HG03045 (cell line): ENCODE measurements at regions not wholly inside any gene's neighbourhood (a gene's known extent, or its start where the extent isn't known, plus 50 kb on each side); places are given as distances from the start of the nearest gene placed in this dataset.
"Not testable (repeated sequence)": the region's sequence is repeated elsewhere in the genome, so short reads cannot be mapped to it uniquely, and the experiment has no call there.

ENCODE experiments used
- ATAC-seq: cut with Tn5 transposase; IDR thresholded peaks from one replicate; pipeline ENCODE4 v1.9.1; 2021; ENCODE audit warnings: mild to moderate bottlenecking, moderate library complexity; ENCODE audit not compliant: unreplicated experiment

DNA sequence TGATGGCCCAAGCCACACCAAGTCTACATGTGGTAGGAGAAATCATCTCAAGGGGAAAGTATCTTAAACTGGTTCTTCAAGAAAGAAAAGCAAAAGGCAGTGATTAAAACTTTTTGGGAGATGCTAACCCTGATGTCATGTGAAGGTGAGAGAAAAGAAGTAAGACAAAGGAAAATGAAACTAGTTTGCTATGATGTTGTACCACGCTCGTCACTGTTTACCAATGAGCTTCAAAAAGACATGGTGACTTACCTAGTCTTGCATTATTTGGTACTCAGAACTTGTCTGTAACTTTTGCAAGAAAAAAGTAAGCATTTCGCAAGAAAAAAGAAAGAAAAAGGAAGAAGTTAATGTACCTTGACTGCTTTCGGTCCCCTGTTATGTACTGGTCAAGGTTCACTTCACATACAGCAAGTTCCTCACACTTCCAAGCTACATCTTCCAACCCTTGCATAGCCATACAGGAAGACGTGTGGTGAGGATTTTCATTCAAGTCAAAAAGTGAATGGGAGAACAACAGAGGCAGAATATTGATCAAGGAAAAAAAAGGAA lies 739.3 kb downstream of the NR2F1-AS1 start:
- ATAC-seq, result no peak

DNA sequence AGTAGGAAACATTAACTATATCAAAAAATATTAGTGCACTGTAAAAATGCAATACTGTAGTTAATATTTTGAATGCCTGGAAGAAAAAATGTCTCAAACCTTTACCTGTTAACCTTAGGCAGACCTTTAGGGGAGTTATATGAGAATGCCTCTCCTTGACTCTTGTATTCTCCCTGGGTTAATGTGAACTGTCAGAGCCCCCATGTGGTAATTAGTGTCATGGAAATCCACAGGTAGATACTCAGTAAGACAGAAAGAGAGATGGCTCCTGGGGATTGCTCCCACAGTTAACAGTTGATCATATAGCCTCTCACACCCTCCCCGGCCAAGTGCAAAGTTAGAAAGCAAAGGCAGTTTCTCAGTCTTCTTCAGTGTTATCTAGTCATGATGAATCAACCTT lies 742.8 kb downstream of the NR2F1-AS1 start:
- no peak for ATAC-seq

DNA sequence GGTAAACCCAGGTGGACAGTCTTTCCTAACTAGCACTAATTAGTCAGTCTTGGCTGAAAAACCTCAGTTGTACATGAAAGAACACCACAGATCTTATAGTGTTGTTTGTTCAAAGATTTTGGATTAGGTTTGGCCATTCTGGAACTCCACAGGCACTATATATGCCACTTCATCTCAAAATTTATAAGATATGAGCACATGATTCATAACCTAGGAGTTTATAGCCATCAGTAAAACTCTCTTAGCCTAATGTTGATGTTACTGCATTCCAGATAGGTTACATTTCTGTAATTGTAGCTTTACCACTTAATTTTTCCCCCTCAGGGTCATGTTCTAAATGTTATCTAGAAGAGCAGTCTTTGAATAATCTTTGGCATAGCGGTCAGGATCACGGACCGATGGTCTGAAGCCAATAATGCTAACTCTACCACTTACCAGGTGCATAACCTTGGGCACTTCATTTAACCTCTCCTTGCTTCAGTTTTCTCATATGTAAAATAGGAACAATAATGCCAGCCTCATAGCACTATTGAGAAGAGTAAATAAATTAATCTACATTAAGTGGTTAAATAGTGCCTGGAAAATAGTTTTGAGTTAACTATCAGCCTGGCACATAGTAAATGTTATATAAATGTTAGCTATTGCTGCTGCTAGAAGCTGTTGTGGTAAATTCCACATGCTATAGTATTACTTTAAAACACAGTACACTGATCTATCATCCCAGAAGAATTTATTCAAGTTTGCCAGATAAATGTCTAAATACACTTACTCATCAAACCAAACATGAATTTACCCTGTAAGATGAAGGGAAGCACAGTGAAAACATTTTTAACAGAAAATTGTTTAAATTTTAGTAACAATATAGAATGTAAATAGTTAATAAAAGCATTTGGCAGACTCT lies 743.9 kb downstream of the NR2F1-AS1 start:
- ATAC-seq, result no peak

DNA sequence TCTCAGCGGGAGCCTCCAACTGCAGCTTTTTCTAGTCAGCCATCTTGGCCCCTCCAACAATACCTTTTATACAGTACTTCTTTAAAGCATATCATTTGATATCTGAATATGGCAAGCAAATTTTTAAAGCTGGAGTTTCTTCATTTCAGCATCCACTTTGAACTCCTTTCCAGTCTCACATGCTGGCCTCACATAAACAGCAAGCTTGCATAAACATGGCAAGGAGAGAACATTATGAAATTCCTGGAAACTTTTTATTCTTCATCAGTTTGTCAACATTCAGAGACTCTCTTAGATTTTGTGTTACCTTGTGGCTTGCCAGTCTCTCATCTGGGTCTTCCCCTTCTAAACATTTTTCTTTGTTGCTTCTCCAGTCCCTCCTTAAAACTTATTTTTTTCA lies 745.3 kb downstream of the NR2F1-AS1 start:
- no peak for ATAC-seq

DNA sequence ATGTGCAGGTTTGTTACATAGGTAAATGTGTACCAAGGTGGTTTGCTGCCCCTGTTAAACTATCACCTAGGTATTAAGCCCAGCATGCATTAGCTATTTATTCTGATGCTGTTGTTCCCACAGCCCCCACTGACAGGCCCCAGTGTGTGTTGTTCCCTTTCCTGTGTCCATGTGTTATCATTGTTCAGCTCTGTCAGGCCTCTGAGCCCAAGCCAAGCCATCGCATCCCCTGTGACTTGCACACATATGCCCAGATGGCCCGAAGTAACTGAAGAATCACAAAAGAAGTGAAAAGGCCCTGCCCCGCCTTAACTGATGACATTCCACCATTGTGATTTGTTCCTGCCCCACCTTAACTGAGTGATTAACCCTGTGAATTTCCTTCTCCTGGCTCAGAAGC lies 757.5 kb downstream of the NR2F1-AS1 start:
- ATAC-seq, result not testable (repeated sequence)

DNA sequence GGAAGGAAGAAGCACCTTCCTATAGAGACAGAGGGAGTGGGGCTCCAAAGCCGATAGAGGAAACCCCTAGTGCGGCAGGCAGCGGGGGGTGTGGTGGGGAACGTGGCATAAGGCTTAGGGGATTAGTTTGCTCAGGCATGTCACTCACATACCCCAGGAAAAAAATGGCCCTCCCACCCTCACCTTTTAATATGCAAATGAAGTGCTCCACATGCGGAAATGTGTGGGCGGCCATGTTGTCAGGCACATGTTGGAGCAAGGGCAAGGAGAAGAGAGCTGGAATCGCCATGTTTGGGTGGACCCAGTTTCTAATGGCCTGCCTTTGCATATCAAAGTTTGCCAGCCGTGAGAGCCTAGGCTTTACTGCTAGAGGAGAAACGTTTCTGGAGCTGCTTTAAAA lies 758.8 kb downstream of the NR2F1-AS1 start:
- no peak for ATAC-seq

DNA sequence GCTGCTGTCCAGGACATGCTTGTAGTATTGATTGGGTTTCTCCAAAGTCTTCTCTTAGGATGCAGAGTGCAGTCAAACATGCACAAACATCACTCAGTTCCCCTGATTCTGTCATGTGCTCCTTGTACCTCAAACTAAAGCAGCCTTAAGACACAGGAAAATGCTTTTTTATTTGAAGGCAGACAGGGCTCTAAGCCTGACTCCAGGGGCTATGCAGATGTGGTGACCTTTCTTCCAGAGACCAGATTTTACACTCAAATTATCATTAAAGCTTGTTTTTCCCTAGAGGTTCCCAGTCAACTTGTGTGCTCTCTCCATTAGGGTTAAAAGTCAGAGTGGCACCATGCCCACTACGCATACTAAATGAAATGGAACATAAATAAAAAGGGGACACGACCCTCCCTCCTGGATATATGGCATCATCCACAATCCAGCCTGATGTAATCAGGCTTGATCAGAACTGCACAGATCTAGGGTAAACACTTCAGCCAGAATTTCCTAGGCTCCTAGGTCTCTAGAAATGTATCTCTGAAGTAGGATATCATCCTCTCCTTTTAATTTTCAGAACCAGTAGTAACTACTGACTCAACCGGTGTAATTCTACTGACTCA lies 771.1 kb downstream of the NR2F1-AS1 start:
- ATAC-seq, result no peak

DNA sequence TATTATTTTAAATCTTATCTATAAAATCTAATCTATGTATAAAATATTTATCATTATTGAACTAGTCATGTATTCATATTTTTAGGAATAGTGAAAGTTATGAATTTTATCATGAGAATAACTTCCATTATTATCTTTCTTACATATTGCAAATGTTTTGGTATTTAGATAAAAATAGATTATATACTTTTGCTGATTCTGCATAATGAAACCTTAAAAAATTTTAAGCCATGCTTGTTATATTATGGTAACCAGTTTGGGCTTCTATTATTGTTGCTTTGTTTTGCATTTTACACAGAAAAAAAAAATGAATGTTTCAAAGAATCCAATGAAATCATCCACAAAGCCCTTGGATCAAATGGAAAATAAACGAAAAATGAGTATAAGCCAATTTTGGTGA lies 772.5 kb downstream of the NR2F1-AS1 start:
- ATAC-seq, result no peak

DNA sequence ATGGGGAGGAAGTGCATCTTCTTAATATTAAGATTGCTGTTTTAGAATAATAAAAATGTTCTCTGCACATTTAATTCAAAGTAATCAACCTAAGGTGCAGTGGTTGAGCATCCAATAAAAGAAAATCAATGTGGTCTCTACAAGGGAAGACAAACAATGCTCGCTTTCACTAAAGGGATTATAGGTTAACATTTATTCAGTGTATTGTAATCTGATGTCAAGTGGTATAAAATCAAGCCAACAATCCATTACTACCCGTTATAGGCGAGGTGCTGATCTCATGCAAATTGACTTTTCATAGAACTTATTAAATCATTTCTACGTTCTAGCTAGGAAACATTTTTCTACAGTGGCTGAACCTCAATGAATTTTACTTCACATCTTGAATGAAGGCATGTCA lies 773.9 kb downstream of the NR2F1-AS1 start:
- ATAC-seq, result no peak

DNA sequence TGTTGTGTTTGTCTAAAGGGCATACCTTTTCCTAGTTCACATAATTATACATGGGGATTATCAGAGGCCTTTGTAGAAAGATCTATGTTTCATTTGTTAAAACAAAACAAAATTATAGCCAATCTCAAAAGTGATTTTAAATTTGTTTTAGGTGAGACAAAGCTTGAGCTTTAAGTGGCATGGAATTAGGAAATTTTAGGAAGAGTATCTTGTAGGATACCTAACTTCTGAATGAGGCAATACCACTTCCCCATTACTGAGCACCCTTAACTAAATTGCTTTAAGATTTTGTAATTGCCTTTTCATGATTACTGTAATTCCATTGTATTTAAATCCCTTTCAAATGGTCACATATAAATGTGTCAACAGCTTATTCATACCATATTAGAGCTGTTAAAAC lies 775.6 kb downstream of the NR2F1-AS1 start:
- no peak for ATAC-seq

DNA sequence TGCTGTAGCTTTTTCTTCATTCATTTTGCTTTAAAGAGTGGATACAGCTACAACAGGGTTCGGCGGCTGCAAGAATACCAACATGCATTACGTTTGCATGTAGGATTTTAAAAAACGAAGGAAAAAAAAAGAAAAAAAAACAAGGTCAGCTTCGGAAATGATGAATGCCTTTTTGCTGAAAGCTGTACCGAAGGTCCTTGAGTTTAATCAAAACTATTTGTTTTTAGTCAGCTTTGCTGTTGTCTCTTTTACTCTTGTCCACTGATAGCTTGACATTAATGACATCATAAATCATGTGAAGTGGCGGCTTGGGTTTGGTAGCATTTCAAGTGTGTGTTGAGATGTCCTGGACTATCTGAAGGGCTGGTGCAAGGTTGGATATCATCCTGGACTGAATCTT lies 779.1 kb downstream of the NR2F1-AS1 start:
- no peak for ATAC-seq

DNA sequence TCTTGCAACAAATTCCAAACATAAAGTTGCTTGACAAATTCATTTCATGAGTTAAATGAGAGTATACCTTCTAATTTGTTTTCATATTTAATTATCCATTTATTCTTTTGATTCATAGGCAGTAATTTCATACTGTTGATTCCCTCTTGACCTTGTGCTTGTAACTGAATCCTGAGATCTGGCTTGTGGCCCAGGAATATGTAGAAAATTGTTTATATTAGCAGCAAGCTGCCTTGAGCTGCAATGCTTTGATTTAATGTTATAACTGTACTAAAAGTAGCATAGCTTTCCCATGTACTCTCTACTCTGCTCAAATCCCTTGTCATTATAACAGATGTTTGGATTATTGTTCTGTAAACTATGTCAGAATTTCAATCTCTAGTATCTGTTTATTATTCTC lies 780.7 kb downstream of the NR2F1-AS1 start:
- ATAC-seq, result no peak

DNA sequence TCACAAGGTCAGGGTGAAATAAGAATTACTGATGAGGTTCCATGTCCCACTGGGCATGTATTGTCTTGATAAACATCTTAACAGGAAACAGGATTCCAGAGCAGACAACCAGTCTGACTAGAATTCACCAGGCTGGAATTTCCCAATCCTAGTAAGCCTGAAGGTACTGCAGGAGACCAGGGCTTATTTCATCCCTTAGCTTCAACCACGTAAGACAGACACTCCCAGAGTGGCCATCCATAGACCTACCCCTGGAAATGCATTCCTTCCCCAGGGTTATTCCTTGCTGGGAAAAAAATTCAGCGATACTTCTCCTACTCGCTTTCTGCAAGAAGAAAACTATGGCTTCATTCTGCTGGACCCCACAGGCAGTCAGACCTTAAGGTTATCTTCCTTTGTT lies 785.4 kb downstream of the NR2F1-AS1 start:
- ATAC-seq, result no peak

DNA sequence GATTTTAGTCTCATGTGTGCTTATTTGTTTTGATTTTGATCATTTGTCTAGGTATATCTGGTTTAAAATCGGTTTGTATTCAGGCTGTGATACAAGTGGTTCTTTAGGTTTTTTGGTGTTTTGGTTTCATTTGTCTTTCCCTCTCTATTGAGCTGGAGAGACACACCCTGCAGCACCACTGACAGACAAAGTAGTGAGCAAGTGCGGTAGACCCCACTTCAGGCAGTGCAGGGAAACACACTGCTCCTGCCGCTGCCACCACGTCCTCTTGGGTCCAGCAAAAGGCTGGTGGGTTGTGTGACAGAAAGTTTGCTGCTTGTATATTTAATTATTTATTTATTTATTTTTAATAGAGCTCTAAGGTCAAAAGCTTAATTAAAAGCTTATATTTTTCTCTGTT lies 801.0 kb downstream of the NR2F1-AS1 start:
- no peak for ATAC-seq

DNA sequence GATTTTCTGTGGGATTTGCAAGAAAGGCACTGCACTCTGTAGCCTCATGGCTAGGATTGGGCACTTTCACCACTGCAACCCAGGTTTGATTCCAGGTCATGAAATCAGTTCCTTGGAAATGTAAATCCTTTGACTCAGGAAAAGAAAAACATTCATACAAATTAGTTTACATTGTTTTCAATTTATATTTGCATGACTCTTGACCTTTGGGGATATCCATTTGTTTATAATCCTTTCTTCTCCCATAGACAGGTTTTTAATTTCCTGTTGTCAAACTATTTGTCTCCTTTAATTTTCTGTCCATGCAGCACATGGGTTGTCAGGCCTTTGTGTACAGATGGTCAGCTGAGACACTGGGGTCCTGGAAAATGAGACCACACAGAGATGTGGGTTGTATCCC lies 801.5 kb downstream of the NR2F1-AS1 start:
- ATAC-seq, result no peak

DNA sequence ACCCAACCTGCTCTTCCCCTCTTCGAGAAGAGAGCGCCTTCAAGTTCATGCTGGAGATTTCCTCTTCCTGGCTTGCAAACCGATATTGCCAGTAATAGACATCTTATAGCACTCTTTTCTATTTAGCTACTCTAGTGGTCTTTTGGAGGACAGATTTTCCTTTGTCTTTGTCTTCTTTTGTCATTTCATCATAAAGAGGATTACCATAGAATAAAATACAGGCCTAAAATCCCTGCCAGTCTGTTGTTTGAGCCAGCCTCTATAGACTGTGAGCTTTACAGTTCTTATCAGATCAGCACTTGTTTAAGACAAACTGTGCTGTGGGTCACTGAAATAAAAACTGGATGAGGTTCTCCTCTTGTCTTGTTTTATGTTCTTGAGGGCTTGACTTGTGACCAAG lies 802.8 kb downstream of the NR2F1-AS1 start:
- no peak for ATAC-seq

DNA sequence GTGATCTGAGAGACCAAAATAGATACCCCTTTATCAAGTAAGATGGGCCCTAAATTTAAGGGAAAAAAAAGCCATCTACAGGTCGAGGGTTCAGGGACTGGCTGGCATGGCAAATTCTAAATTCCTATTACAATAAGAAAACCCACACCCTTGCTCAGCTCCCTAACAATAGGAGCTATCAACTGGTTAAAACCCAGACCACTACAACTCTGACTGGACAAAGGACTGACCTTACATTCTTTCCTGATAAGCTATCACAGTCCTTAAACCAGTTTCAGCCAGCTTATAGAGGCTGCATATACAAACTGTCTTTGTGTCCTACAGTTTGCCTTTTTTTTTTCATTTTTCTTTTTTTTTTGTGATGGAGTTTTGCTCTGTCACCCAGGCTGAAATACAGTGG lies 803.6 kb downstream of the NR2F1-AS1 start:
- no peak for ATAC-seq

DNA sequence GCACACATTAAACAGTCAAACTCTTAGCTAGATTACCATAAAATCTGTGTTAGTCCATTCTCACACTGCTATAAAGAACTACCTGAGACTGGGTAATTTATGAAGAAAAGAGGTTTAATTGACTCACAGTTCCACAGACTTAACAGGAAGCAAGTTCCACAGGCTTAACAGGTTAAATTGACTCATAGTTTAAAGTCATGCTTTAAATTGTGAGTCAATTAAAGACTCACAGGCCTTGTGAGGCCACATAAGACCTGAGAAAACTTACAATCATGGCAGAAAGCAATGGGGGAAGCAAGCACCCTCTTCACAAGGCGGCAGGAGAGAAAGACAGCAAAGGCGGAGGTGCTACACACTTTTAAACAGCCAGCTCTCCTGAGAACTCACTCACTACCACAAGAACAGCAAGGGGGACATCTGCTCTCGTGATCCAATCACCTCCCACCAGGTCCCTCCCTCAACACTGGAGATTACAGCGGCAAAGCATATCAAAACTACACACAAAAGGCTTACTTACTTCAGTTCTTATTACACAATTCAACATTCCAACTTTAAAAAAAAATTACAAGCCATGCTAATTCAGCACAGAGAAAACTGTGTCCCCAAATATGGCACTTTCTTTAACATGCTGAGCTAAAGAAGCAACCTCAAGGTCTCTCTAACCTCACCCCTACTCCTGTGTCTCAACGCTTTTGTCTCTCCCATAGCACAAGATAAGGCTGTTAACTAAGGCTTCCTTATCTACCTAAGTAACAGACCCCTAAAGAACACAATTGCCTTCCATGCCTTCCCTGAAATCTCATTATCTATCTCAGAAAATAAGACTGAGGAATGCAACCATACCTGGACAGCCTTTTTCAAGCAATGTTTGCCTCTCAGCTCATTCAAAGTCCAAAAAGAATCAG lies 805.1 kb downstream of the NR2F1-AS1 start:
- ATAC-seq, result no peak

DNA sequence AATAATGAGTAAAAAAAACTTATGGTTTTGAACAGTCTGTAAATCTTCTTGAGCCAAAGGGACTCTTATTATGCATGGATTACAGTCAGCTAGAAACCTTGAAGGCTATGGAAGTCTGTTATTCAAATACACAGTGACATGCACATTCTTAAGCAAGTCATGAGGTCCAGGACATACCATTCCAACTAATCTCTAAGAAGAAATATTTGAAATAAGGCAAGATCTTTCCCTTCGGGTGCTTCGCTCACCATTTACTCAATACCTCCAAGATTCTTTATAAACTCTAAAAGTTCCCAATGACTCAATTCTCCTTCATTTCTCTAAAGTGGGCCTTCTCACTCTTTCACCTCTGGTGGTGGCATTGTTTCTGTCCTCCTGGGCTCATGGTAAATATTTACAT lies 811.0 kb downstream of the NR2F1-AS1 start:
- ATAC-seq, result no peak

DNA sequence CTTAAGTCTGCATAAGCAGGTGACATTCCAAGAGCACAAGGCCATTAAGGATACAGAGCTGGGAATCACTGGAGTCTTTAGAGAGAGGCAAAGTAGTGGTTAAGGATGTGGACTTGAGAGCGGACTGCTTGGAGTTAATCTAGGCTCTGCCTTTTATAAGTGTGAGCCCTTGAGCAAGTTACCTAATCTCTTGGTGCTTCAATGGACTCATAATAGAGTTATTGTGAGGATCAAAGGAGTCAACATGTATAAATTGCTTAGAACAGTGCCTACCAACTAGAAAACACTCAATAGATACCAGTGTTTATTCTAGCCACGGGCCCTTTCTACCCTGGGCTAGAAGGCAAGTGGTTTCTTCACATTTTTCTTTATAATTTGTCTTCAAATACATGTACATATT lies 819.4 kb downstream of the NR2F1-AS1 start:
- no peak for ATAC-seq

DNA sequence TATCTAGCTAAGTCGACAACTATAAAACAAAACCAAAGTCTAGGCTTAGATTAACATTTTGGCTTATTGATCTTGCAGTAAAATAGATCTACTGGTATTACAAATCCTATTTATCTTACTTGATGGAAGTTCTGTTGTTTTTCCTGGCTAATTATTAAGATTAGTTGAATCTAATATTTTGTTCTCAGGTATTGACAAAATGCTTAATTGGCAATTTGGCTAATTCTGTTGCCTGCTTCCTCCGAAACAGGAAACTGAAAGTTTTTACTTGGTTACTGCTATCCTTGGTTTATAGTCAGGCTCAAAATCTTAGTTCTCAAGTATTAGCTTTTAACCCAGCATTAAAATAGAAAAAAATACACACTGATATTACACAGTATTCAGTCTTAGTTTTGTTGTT lies 820.5 kb downstream of the NR2F1-AS1 start:
- no peak for ATAC-seq
